Mucosa of rectum (tissue), 2 donors: ENCODE measurements at regions not wholly inside any gene's neighbourhood (a gene's known extent, or its start where the extent isn't known, plus 50 kb on each side); places are given as distances from the start of the nearest gene placed in this dataset.

Experiments
- H3K27ac ChIP-seq, 2 donors: one replicate each; pipeline ENCODE4 v1.7.0; 2013; ENCODE audit warnings: inconsistent platforms in 2 of 2, low read depth in 2 of 2, low read length in 2 of 2
- H3K27me3 ChIP-seq, 2 donors: one replicate each; pipeline ENCODE4 v1.7.0; 2013; ENCODE audit warnings: low read length in 2 of 2; ENCODE audit not compliant: control insufficient read depth in 2 of 2, insufficient read depth in 2 of 2
- H3K36me3 ChIP-seq, 2 donors: one replicate each; pipeline ENCODE4 v1.7.0; 2013; ENCODE audit warnings: low read length in 2 of 2; ENCODE audit not compliant: control insufficient read depth in 2 of 2, insufficient read depth in 2 of 2
- H3K4me1 ChIP-seq, 2 donors: one replicate each; pipeline ENCODE4 v1.7.0; 2013; ENCODE audit warnings: low read length in 2 of 2, mild to moderate bottlenecking in 1 of 2; ENCODE audit not compliant: control insufficient read depth in 2 of 2, insufficient read depth in 2 of 2
- H3K4me3 ChIP-seq, 2 donors: one replicate each; pipeline ENCODE4 v1.7.0; 2013; ENCODE audit warnings: low read length in 2 of 2
- H3K9ac ChIP-seq, 2 donors: one replicate each; pipeline ENCODE4 v1.7.0; 2013; ENCODE audit warnings: low read length in 2 of 2, low read depth in 1 of 2, mild to moderate bottlenecking in 1 of 2
- H3K9me3 ChIP-seq, 2 donors: one replicate each; pipeline ENCODE4 v1.7.0; 2013; ENCODE audit warnings: low read length in 2 of 2; ENCODE audit not compliant: control insufficient read depth in 2 of 2
- donor health status: healthy.
- donor health status: Normal muscosa, but diverticular disease.

GRCh38 chrX:40277672-40278071 is 179.9 kb upstream of the BCOR start:
- H3K27ac ChIP-seq, result no peak overlapping the region
- no peaks in the 10 kb centered on the region for H3K4me1 ChIP-seq
- no peak overlapping the region for H3K9ac ChIP-seq
- H3K9me3 ChIP-seq, result peaks cover 5 to 6% of the 10 kb centered on the region in 2 donors
- no peak overlapping the region for H3K4me3 ChIP-seq
- no peaks in the 10 kb centered on the region for H3K27me3 ChIP-seq
- H3K36me3 ChIP-seq, result no peaks in the 10 kb centered on the region

- no peak overlapping the region for H3K4me3 ChIP-seq
- peak overlapping the region in 1 of 2 donors; percentile 1 for H3K27ac ChIP-seq
- peaks cover 0 to 2% of the 10 kb centered on the region in 2 donors for H3K4me1 ChIP-seq
- H3K36me3 ChIP-seq, result no peaks in the 10 kb centered on the region
- H3K27me3 ChIP-seq, result no peaks in the 10 kb centered on the region
- peaks cover 5 to 6% of the 10 kb centered on the region in 2 donors for H3K9me3 ChIP-seq
- H3K9ac ChIP-seq, result no peak overlapping the region
Observed at GRCh38 chrX:40273356-40274050, 175.7 kb upstream of the BCOR start.

GRCh38 chrX:40272776-40273175 is 175.0 kb upstream of the BCOR start:
- Histone ChIP-seq H3K4me3 (no peak overlapping the region), H3K4me1 (peaks cover 0 to 2% of the 10 kb centered on the region in 2 donors), H3K36me3 (no peaks in the 10 kb centered on the region), H3K9ac (no peak overlapping the region), H3K27ac (no peak overlapping the region), H3K27me3 (no peaks in the 10 kb centered on the region), H3K9me3 (peaks cover 5 to 6% of the 10 kb centered on the region in 2 donors)

- peaks cover 5 to 6% of the 10 kb centered on the region in 2 donors for H3K9me3 ChIP-seq
- no peak overlapping the region for H3K9ac ChIP-seq
- H3K27me3 ChIP-seq, result no peaks in the 10 kb centered on the region
- H3K4me3 ChIP-seq, result no peak overlapping the region
- H3K36me3 ChIP-seq, result no peaks in the 10 kb centered on the region
- no peak overlapping the region for H3K27ac ChIP-seq
- peaks cover 1 to 2% of the 10 kb centered on the region in 2 donors for H3K4me1 ChIP-seq
Observed at GRCh38 chrX:40272141-40272540, 174.4 kb upstream of the BCOR start.

GRCh38 chrX:40268188-40268520 is 170.4 kb upstream of the BCOR start:
- Histone ChIP-seq H3K27ac (peak overlapping the region in 1 of 2 donors; percentile 52), H3K9ac (no peak overlapping the region), H3K27me3 (peaks cover 0 to 2% of the 10 kb centered on the region in 2 donors), H3K9me3 (no peaks in the 10 kb centered on the region), H3K4me1 (peaks cover 2 to 4% of the 10 kb centered on the region in 2 donors), H3K4me3 (no peak overlapping the region), H3K36me3 (no peaks in the 10 kb centered on the region)

GRCh38 chrX:40267334-40268187 is 169.8 kb upstream of the BCOR start:
- Histone ChIP-seq H3K4me1 (peaks cover 2 to 4% of the 10 kb centered on the region in 2 donors), H3K27me3 (peaks cover 0 to 2% of the 10 kb centered on the region in 2 donors), H3K9me3 (no peaks in the 10 kb centered on the region), H3K36me3 (no peaks in the 10 kb centered on the region), H3K4me3 (peak overlapping the region; percentile 60 to 74), H3K27ac (peak overlapping the region; percentile 42 to 52), H3K9ac (peak overlapping the region in 1 of 2 donors; percentile 41)

- Histone ChIP-seq H3K36me3 (no peaks in the 10 kb centered on the region), H3K9ac (peak overlapping the region; percentile 41 to 63), H3K9me3 (no peaks in the 10 kb centered on the region), H3K4me3 (peak overlapping the region; percentile 60 to 74), H3K4me1 (peaks cover 2 to 4% of the 10 kb centered on the region in 2 donors), H3K27ac (peak overlapping the region; percentile 42 to 52), H3K27me3 (peaks cover 0 to 2% of the 10 kb centered on the region in 2 donors)
Observed at GRCh38 chrX:40266490-40267333, 169.0 kb upstream of the BCOR start.

- Histone ChIP-seq H3K27ac (no peak overlapping the region), H3K9me3 (no peaks in the 10 kb centered on the region), H3K4me1 (peaks cover 2 to 4% of the 10 kb centered on the region in 2 donors), H3K36me3 (no peaks in the 10 kb centered on the region), H3K27me3 (peaks cover 0 to 2% of the 10 kb centered on the region in 2 donors), H3K9ac (no peak overlapping the region), H3K4me3 (no peak overlapping the region)
Observed at GRCh38 chrX:40265936-40266335, 168.2 kb upstream of the BCOR start.

GRCh38 chrX:40263014-40263560 is 165.3 kb upstream of the BCOR start:
- H3K27ac ChIP-seq, result no peak overlapping the region

More at GRCh38 chrX:40263014-40263560, 165.3 kb upstream of the BCOR start:
- Histone ChIP-seq H3K4me1 (peaks cover 0 to 4% of the 10 kb centered on the region in 2 donors), H3K36me3 (no peaks in the 10 kb centered on the region), H3K27me3 (peaks cover 0 to 2% of the 10 kb centered on the region in 2 donors), H3K4me3 (no peak overlapping the region), H3K9me3 (no peaks in the 10 kb centered on the region), H3K9ac (no peak overlapping the region)
